A673 (cell line): ENCODE measurements at regions not wholly inside any gene's neighbourhood (a gene's known extent, or its start where the extent isn't known, plus 50 kb on each side); places are given as distances from the start of the nearest gene placed in this dataset.

Experiments used
- BruUV-seq: library from RNA; stranded (reverse); fragments of 400-500 nt; replicated peaks from 2 replicates; lab custom pipeline; 2021; lab: Mats Ljungman, UMichigan
- CTCF ChIA-PET: fragments of 300-600 bp; sonication (Branson Sonifier 250); formaldehyde crosslinking; loops from one replicate; lab custom pipeline; 2022; ENCODE audit warnings: antibody characterized with exemption; lab: Charles Lee
- POLR2A ChIA-PET: fragments of 300-600 bp; sonication (Branson Sonifier 250); formaldehyde crosslinking; loops from one replicate; lab custom pipeline; 2022; ENCODE audit warnings: antibody characterized with exemption; ENCODE audit not compliant: low non-redundant PET; lab: Charles Lee
- DNase-seq: peaks from one replicate; pipeline ENCODE4 v3.0.0-alpha.2; 2015; ENCODE audit warnings: low spot score
- H3K27ac ChIP-seq: fragments of 200-600 bp; sonication (generic); 2 replicates; pipeline ENCODE4 v1.5.1; 2016; ENCODE audit warnings: mixed run types, low read depth, mild to moderate bottlenecking, mixed read lengths, antibody characterized with exemption, low read length; ENCODE audit not compliant: poor library complexity, severe bottlenecking
- H3K27me3 ChIP-seq: fragments of 200-600 bp; sonication (generic); replicated peaks from 2 replicates; pipeline ENCODE4 v1.6.1; 2017; ENCODE audit warnings: mixed run types, low read depth, mild to moderate bottlenecking, mixed read lengths, antibody characterized with exemption, low read length; ENCODE audit not compliant: insufficient read depth, poor library complexity
- H3K36me3 ChIP-seq: fragments of 200-600 bp; sonication (generic); 2 replicates; pipeline ENCODE4 v1.6.1; 2016; ENCODE audit warnings: mixed run types, mild to moderate bottlenecking, mixed read lengths, antibody characterized with exemption, low read length; ENCODE audit not compliant: insufficient read depth, poor library complexity, severe bottlenecking
- H3K4me1 ChIP-seq: fragments of 200-600 bp; sonication (generic); 2 replicates; pipeline ENCODE4 v1.6.1; 2017; ENCODE audit warnings: mixed run types, mild to moderate bottlenecking, mixed read lengths, antibody characterized with exemption, low read length; ENCODE audit not compliant: insufficient read depth, poor library complexity, severe bottlenecking
- H3K4me3 ChIP-seq: fragments of 200-600 bp; sonication (generic); 2 replicates; pipeline ENCODE4 v1.5.1; 2016; ENCODE audit warnings: low read depth, mixed run types, mild to moderate bottlenecking, mixed read lengths, low read length; ENCODE audit not compliant: poor library complexity, severe bottlenecking
- H3K9me3 ChIP-seq: fragments of 200-600 bp; sonication (generic); 2 replicates; pipeline ENCODE4 v1.6.1; 2016; ENCODE audit warnings: mixed run types, low read depth, mild to moderate bottlenecking, mixed read lengths, antibody characterized with exemption, low read length; ENCODE audit not compliant: poor library complexity, severe bottlenecking
- EZH2 ChIP-seq: fragments of 200-600 bp; sonication (generic); IDR thresholded peaks from 2 replicates; pipeline ENCODE4 v1.6.1; 2017; ENCODE audit warnings: borderline replicate concordance, low read depth, mild to moderate bottlenecking, mixed read lengths, antibody characterized with exemption, low read length; ENCODE audit not compliant: poor library complexity, severe bottlenecking
- intact Hi-C: fragments of 100-400 bp; cut with micrococcal nuclease; formaldehyde crosslinking; loops from one replicate; pipeline ENCODE4 v1.10.0; 2022; ENCODE audit not compliant: unreplicated experiment
- TF ChIP-seq, protein P1 (sequence below): fragments of 300-800, 200-600 bp; sonication (generic); conservative IDR thresholded peaks from 2 replicates; pipeline ENCODE4 v1.5.1; 2017; ENCODE audit warnings: low read depth, mild to moderate bottlenecking, antibody characterized with exemption, low read length, moderate library complexity, mixed read lengths

- no peak for TF ChIP-seq EZH2
- TF ChIP-seq, protein P1, sequence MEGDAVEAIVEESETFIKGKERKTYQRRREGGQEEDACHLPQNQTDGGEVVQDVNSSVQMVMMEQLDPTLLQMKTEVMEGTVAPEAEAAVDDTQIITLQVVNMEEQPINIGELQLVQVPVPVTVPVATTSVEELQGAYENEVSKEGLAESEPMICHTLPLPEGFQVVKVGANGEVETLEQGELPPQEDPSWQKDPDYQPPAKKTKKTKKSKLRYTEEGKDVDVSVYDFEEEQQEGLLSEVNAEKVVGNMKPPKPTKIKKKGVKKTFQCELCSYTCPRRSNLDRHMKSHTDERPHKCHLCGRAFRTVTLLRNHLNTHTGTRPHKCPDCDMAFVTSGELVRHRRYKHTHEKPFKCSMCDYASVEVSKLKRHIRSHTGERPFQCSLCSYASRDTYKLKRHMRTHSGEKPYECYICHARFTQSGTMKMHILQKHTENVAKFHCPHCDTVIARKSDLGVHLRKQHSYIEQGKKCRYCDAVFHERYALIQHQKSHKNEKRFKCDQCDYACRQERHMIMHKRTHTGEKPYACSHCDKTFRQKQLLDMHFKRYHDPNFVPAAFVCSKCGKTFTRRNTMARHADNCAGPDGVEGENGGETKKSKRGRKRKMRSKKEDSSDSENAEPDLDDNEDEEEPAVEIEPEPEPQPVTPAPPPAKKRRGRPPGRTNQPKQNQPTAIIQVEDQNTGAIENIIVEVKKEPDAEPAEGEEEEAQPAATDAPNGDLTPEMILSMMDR = no peak
- no peaks in the 10 kb centered on the region for H3K9me3 ChIP-seq
- no peak overlapping the region for H3K27ac ChIP-seq
- H3K4me3 ChIP-seq = no peak overlapping the region
- intact Hi-C loops = no loop called here
- POLR2A ChIA-PET = no interaction called here
- no peak for DNase-seq
- no peaks in the 10 kb centered on the region for H3K27me3 ChIP-seq
- no peaks in the 10 kb centered on the region for H3K4me1 ChIP-seq
- CTCF ChIA-PET = no interaction called here
- no peaks in the 10 kb centered on the region for H3K36me3 ChIP-seq
- BruUV-seq = no TSS peak
Observed at GRCh38 chr2:106735807-106736206, 150.2 kb downstream of the ST6GAL2 start.

DNA sequence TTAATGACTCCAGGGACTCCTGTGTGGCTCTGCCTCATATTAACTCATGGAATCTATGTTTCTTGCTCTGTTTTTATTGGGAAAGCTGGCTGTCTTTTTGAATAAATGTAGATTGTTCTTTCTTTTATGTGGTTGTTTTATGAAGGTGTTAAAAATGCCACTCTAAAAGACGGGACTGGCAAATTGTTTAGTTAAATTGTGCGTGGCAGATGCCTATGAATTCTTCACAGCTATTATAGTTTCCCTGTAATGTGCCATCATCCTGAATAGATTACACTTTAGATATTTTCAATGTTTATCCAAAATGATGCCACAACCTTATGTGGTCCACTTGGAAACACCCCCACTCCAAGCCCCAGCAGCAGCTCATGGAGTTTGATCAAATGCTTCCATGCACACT lies 149.7 kb downstream of the ST6GAL2 start:
- H3K4me1 ChIP-seq = no peaks in the 10 kb centered on the region
- H3K27me3 ChIP-seq = no peaks in the 10 kb centered on the region
- no peaks in the 10 kb centered on the region for H3K9me3 ChIP-seq
- H3K27ac ChIP-seq = no peak overlapping the region
- intact Hi-C loops = no loop called here
- DNase-seq = no peak
- CTCF ChIA-PET = no interaction called here
- H3K4me3 ChIP-seq = no peak overlapping the region
- POLR2A ChIA-PET = no interaction called here
- TF ChIP-seq, protein P1 = no peak
- no peak for TF ChIP-seq EZH2
- H3K36me3 ChIP-seq = no peaks in the 10 kb centered on the region
- no TSS peak for BruUV-seq

DNA sequence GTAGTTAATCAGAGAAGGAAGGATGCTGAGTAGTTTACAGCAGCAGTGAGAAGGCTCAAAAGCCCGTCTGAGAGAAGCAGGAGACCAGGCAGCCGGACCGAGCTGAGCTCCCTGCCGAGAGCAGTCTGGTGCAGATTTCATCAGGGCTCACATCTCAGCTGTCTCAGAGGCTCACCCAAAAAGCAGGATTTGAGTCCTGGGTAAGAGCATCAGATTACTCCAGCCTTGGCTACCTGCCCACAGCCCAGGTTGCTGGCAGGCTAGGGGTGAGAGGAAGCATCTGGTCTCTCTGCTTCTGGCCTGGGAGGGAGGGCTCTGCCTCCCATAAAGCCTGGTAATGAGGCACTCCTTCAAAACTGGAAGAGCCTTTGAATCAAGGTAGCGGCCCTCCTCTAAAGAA lies 140.5 kb downstream of the ST6GAL2 start:
- ChIA-PET POLR2A (no interaction called here), CTCF (no interaction called here)
- BruUV-seq = no TSS peak
- no peaks in the 10 kb centered on the region for H3K27me3 ChIP-seq
- TF ChIP-seq, protein P1 = no peak
- no peak for TF ChIP-seq EZH2
- H3K4me1 ChIP-seq = no peaks in the 10 kb centered on the region
- DNase-seq = no peak
- no peaks in the 10 kb centered on the region for H3K36me3 ChIP-seq
- no peak overlapping the region for H3K4me3 ChIP-seq
- H3K27ac ChIP-seq = no peak overlapping the region
- intact Hi-C loops = no loop called here
- H3K9me3 ChIP-seq = no peaks in the 10 kb centered on the region
